Fibroblast of lung (primary cell): ENCODE measurements at regions not wholly inside any gene's neighbourhood (a gene's known extent, or its start where the extent isn't known, plus 50 kb on each side); places are given as distances from the start of the nearest gene placed in this dataset.

Source experiments
- DNase-seq, 2 donors: peaks; one replicate each; pipeline versions ENCODE4 v3.0.0 to v3.0.0-alpha.2; 2010; ENCODE audit warnings: low read depth in 2 of 2
- H2AFZ ChIP-seq: 2 replicates; pipeline ENCODE4 v1.5.1; 2012; ENCODE audit warnings: low read length, control low read depth, inconsistent platforms
- H3K27ac ChIP-seq: 2 replicates; pipeline ENCODE4 v1.5.1; 2011; ENCODE audit warnings: low read length, control low read depth; ENCODE audit not compliant: insufficient read depth
- H3K27me3 ChIP-seq: 2 replicates; pipeline ENCODE4 v1.5.1; 2011; ENCODE audit warnings: mild to moderate bottlenecking, low read length; ENCODE audit not compliant: control insufficient read depth, insufficient read depth
- H3K36me3 ChIP-seq: 2 replicates; pipeline ENCODE4 v1.5.1; 2011; ENCODE audit warnings: low read length; ENCODE audit not compliant: control insufficient read depth, insufficient read depth
- H3K4me1 ChIP-seq: 2 replicates; pipeline ENCODE4 v1.5.1; 2011; ENCODE audit warnings: low read length; ENCODE audit not compliant: control insufficient read depth, insufficient read depth; ENCODE audit errors: extremely low read depth
- H3K4me2 ChIP-seq: 2 replicates; pipeline ENCODE4 v1.5.1; 2011; ENCODE audit warnings: low read length, control low read depth; ENCODE audit not compliant: insufficient read depth; ENCODE audit errors: extremely low read depth
- H3K4me3 ChIP-seq, 4 experiments: fragments of 200-600 bp in 1 of 4; sonication (generic) in 1 of 4; replicated peaks in 1 of 4; 2 replicates each; pipeline ENCODE4 v1.5.1; 2011 to 2016; ENCODE audit warnings: low read length in 4 of 4, low read depth in 3 of 4, mild to moderate bottlenecking in 3 of 4, control low read depth in 2 of 4, inconsistent platforms in 1 of 4, mixed read lengths in 1 of 4; ENCODE audit not compliant: insufficient read depth in 1 of 4; ENCODE audit errors: control extremely low read depth in 1 of 4
- H3K79me2 ChIP-seq: 2 replicates; pipeline ENCODE4 v1.5.1; 2012; ENCODE audit warnings: mild to moderate bottlenecking, low read length, inconsistent platforms; ENCODE audit not compliant: control insufficient read depth, insufficient read depth
- H3K9ac ChIP-seq: 2 replicates; pipeline ENCODE4 v1.5.1; 2011; ENCODE audit warnings: mild to moderate bottlenecking, low read length, control low read depth; ENCODE audit not compliant: insufficient read depth
- H3K9me3 ChIP-seq: 2 replicates; pipeline ENCODE4 v1.5.1; 2012; ENCODE audit warnings: low read depth, low read length; ENCODE audit not compliant: control insufficient read depth, insufficient read depth
- H4K20me1 ChIP-seq: 2 replicates; pipeline ENCODE4 v1.5.1; 2011; ENCODE audit warnings: low read length; ENCODE audit not compliant: control insufficient read depth, insufficient read depth; ENCODE audit errors: extremely low read depth
- EZH2 ChIP-seq: IDR thresholded peaks from 2 replicates; pipeline ENCODE4 v1.5.1; 2012; ENCODE audit warnings: low read length, control low read depth, mild to moderate bottlenecking; ENCODE audit errors: missing control alignments
- TF ChIP-seq, protein P1 (sequence below), 2 donors: IDR thresholded peaks in 1 of 2; conservative IDR thresholded peaks in 1 of 2; 1 replicate in 1 of 2; 2 replicates in 1 of 2; pipeline ENCODE4 v1.5.1; 2011 to 2012; ENCODE audit warnings: low read length in 2 of 2, control low read depth in 1 of 2, inconsistent platforms in 1 of 2, low read depth in 1 of 2, mild to moderate bottlenecking in 1 of 2

DNA sequence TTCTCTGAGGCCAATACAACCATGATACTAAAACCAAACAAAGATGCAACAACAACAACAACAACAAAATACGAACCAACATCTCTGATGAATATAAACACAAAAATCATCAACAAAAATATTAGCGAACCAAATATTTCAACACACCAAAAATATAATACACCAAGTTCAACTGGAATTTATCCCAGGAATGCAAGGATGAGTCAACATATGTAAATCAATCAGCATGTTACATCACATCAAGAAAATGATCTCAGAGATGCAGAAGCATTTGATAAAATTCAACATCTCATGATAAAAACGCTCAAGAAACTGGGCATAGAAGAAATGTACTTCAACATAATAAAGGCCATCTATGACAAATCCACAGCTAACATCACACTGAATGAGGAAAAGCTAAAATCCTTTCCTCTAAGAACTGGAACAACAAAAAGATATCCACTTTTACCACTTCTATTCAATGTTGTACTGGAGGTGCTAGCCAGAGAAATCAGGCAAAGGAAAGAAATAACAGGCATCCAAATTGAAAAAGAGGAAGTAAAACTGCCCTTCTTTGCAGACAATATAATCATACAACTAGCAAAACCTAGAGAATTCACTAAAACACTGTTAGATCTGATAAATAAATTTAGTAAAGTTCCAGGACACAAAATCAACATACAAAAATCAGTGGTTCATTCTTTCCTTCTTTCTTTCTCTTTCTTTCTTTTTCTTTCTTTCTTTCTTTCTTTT is 2448.7 kb upstream of the PCDH20 start:
- Histone ChIP-seq H3K4me3 (no peak overlapping the region), H3K36me3 (no peaks in the 10 kb centered on the region)
- peak; percentile 5 to 68 for DNase-seq

DNA sequence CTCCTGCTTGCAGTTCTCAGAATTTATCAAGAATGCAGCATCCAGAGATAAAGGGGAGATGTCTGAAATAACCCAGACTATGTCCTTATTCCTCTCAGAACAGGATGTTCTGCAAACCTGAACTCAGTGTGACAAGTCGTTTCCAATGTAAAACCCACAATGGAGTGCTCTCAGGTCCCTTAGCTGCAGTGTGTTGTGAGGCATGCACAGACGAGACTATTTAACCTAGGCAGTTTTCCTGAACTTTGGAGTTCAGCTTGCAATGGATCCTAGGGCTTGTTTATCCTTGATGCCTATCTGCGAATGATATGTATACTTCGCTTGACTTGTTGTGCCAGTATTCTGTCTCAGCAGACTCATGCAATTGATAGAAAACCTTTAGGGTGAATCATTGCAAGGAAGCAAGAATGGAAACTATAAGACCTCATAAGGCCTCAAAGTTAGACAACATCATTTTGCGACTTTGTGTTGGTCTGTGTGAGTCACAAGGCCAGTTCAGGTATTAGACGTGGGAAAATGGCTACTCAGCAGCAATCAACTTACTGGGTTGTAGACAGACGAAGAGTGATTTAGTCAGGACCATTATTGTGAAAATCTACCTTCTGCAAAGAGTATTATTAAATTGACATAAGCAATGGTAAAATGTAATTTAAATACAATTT is 2439.9 kb upstream of the PCDH20 start:
- no peaks in the 10 kb centered on the region for H3K27me3 ChIP-seq
- no peaks in the 10 kb centered on the region for H3K79me2 ChIP-seq
- no peak overlapping the region for H2AFZ ChIP-seq
- H3K4me1 ChIP-seq, result no peaks in the 10 kb centered on the region
- H3K4me2 ChIP-seq, result no peak overlapping the region
- TF ChIP-seq EZH2, result no peak
- TF ChIP-seq, protein P1, sequence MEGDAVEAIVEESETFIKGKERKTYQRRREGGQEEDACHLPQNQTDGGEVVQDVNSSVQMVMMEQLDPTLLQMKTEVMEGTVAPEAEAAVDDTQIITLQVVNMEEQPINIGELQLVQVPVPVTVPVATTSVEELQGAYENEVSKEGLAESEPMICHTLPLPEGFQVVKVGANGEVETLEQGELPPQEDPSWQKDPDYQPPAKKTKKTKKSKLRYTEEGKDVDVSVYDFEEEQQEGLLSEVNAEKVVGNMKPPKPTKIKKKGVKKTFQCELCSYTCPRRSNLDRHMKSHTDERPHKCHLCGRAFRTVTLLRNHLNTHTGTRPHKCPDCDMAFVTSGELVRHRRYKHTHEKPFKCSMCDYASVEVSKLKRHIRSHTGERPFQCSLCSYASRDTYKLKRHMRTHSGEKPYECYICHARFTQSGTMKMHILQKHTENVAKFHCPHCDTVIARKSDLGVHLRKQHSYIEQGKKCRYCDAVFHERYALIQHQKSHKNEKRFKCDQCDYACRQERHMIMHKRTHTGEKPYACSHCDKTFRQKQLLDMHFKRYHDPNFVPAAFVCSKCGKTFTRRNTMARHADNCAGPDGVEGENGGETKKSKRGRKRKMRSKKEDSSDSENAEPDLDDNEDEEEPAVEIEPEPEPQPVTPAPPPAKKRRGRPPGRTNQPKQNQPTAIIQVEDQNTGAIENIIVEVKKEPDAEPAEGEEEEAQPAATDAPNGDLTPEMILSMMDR (conservative IDR thresholded peaks at IDR 0.05 in 1 of 2, IDR thresholded peaks at IDR 0.05 in 1 of 2; ENCODE audit: low read depth in 1 of 2, low read length in 2 of 2), result no peak
- no peak overlapping the region for H3K9ac ChIP-seq
- no peaks in the 10 kb centered on the region for H3K9me3 ChIP-seq
- H3K27ac ChIP-seq, result no peak overlapping the region
- no peak overlapping the region for H3K4me3 ChIP-seq
- H3K36me3 ChIP-seq, result no peaks in the 10 kb centered on the region
- DNase-seq, result no peak
- no peaks in the 10 kb centered on the region for H4K20me1 ChIP-seq

More for the DNA sequence above, 2448.7 kb upstream of the PCDH20 start:
- Histone ChIP-seq H3K9me3 (no peaks in the 10 kb centered on the region), H3K9ac (no peak overlapping the region), H3K4me1 (no peaks in the 10 kb centered on the region), H3K27me3 (no peaks in the 10 kb centered on the region), H2AFZ (no peak overlapping the region), H3K4me2 (no peak overlapping the region), H3K79me2 (no peaks in the 10 kb centered on the region), H3K27ac (no peak overlapping the region), H4K20me1 (no peaks in the 10 kb centered on the region)
- TF ChIP-seq, protein P1 (conservative IDR thresholded peaks at IDR 0.05 in 1 of 2, IDR thresholded peaks at IDR 0.05 in 1 of 2; ENCODE audit: low read depth in 1 of 2, low read length in 2 of 2), result no peak
- TF ChIP-seq EZH2, result no peak

DNA sequence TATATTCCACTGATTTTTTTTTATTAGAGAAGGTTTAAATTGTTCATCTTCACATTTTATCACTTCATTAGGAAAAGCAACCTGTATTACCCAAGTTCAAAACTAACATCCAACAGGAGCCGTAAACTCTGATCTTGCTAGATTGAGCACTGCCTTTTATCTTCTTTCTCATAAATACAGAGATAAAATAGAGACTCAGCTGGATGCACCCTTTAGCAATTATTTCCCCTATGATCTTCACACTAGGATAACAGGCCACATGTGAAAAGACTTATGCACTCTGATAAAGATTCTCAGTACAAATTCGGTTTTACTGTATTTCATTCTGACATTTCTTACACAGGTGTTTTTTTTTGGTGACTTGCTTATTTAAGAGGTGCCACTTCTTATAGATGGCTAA is 2438.2 kb upstream of the PCDH20 start:
- TF ChIP-seq, protein P1 (conservative IDR thresholded peaks at IDR 0.05 in 1 of 2, IDR thresholded peaks at IDR 0.05 in 1 of 2; ENCODE audit: low read depth in 1 of 2, low read length in 2 of 2), result no peak
- TF ChIP-seq EZH2, result no peak
- Histone ChIP-seq H3K79me2 (no peaks in the 10 kb centered on the region), H3K4me3 (no peak overlapping the region), H2AFZ (no peak overlapping the region), H3K9me3 (no peaks in the 10 kb centered on the region), H3K27me3 (no peaks in the 10 kb centered on the region), H3K27ac (no peak overlapping the region), H3K9ac (no peak overlapping the region), H3K4me1 (no peaks in the 10 kb centered on the region), H3K4me2 (no peak overlapping the region), H4K20me1 (no peaks in the 10 kb centered on the region), H3K36me3 (no peaks in the 10 kb centered on the region)
- DNase-seq, result no peak
